GM12872 (cell line): ENCODE measurements at regions not wholly inside any gene's neighbourhood (a gene's known extent, or its start where the extent isn't known, plus 50 kb on each side); places are given as distances from the start of the nearest gene placed in this dataset.

Source experiments
- CTCF ChIP-seq: IDR thresholded peaks from 3 replicates; pipeline ENCODE4 v1.5.1; 2011; ENCODE audit warnings: low read depth, mild to moderate bottlenecking, low read length, moderate library complexity; ENCODE audit not compliant: insufficient read depth

- TF ChIP-seq CTCF: no peak
Measured at GRCh38 chr6:100322886-100323285, 141.8 kb downstream of the SIM1 start.

- TF ChIP-seq CTCF: no peak
Measured at GRCh38 chr6:100320686-100321085, 144.0 kb downstream of the SIM1 start.

GRCh38 chr6:100317031-100317430 lies 147.7 kb downstream of the SIM1 start:
- TF ChIP-seq CTCF: no peak

GRCh38 chr6:100314186-100314585 lies 150.5 kb downstream of the SIM1 start:
- TF ChIP-seq CTCF: no peak

GRCh38 chr6:100311707-100312251 lies 152.9 kb downstream of the SIM1 start:
- no peak for TF ChIP-seq CTCF

GRCh38 chr6:100309174-100309573 lies 155.5 kb downstream of the SIM1 start:
- no peak for TF ChIP-seq CTCF

GRCh38 chr6:100307561-100307960 lies 157.2 kb downstream of the SIM1 start:
- TF ChIP-seq CTCF: no peak
